ENCODE measurements at regions not wholly inside any gene's neighbourhood (a gene's known extent, or its start where the extent isn't known, plus 50 kb on each side); places are given as distances from the start of the nearest gene placed in this dataset.
"Not testable (repeated sequence)": the region's sequence is repeated elsewhere in the genome, so short reads cannot be mapped to it uniquely, and the experiment has no call there.

DNA sequence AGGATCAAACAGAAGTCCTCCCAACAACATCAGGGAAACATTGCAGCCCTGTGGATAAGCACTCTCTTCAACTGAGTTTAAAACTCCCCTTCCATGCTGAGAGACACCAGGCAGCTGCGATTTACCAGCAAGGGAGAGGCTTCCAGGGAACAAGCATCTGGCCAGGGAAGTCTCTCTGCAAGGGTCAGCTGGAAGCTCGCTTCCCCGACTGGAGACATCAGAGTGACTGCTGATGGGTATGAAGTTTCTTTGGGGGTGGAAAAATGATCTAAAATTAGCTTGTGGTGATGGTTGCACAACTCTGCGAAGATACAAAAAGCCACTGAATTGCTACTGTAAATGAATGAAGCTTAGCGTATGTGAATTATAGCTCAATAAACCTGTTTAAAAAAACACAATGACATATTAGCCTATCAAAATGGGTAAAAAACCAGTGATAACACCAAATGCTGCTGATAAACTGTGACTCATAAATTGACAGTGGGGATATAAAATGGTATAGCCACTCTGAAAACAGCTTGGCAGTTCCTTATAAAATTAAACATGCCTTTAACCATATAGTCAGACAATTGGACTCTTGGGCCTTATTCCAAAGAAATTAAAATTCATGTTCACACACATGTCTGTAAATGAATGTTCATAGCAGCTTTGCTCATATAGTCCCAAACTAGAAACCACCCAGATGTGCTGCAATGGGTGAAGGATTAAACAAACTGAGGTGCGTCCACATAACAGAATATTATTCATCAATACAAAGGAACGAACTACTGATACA, 1082.0 kb downstream of the SOCS6 start:
- peaks cover 5% of the 10 kb centered on the region for H3K9me3 ChIP-seq (ENCODE audit: insufficient read depth, low read length, severe bottlenecking)

DNA sequence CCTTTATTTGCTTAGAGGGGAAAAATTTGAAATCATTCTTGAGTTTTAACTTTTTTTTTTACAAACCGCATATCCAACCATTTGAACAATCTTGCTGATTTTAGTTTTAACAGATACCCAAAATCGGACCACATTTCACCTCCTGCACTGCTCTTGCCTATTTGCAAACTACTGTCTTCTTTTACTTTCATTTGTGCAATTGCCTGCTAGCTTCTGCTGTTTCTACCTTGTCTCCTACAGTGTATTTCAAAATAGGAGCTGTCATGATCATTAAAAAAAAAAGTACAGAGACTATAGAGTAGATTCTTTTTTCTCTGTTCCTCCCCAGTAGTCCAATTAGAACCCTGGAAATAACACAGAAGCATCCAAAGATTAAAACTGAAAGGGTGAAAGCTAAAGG, 1081.2 kb downstream of the SOCS6 start:
- Histone ChIP-seq H2AFZ (ENCODE audit: low read depth, low read length) (no peak overlapping the region), H3K27ac (ENCODE audit: low read length) (no peak overlapping the region), H3K9ac (ENCODE audit: low read depth, low read length) (no peak overlapping the region), H3K36me3 (ENCODE audit: insufficient read depth, low read length) (no peaks in the 10 kb centered on the region), H3K9me3 (ENCODE audit: insufficient read depth, low read length, severe bottlenecking) (peaks cover 5% of the 10 kb centered on the region), H3K4me1 (ENCODE audit: insufficient read depth, low read length) (no peaks in the 10 kb centered on the region), H3K79me2 (ENCODE audit: insufficient read depth, low read length) (no peaks in the 10 kb centered on the region), H3K4me3 (ENCODE audit: low read depth in 1 of 2, low read length in 2 of 2) (no peak overlapping the region), H4K20me1 (ENCODE audit: insufficient read depth, low read length) (no peaks in the 10 kb centered on the region), H3K27me3 (ENCODE audit: insufficient read depth, low read length, poor library complexity) (no peaks in the 10 kb centered on the region), H3K4me2 (ENCODE audit: insufficient read depth, low read length) (no peak overlapping the region)
- ATAC-seq (ENCODE audit: insufficient read depth, low read depth) (no peak), DNase-seq (no peak)
- TF ChIP-seq, protein P1, sequence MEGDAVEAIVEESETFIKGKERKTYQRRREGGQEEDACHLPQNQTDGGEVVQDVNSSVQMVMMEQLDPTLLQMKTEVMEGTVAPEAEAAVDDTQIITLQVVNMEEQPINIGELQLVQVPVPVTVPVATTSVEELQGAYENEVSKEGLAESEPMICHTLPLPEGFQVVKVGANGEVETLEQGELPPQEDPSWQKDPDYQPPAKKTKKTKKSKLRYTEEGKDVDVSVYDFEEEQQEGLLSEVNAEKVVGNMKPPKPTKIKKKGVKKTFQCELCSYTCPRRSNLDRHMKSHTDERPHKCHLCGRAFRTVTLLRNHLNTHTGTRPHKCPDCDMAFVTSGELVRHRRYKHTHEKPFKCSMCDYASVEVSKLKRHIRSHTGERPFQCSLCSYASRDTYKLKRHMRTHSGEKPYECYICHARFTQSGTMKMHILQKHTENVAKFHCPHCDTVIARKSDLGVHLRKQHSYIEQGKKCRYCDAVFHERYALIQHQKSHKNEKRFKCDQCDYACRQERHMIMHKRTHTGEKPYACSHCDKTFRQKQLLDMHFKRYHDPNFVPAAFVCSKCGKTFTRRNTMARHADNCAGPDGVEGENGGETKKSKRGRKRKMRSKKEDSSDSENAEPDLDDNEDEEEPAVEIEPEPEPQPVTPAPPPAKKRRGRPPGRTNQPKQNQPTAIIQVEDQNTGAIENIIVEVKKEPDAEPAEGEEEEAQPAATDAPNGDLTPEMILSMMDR (IDR thresholded peaks at IDR 0.05; ENCODE audit: borderline replicate concordance, extremely low read depth, low read length, poor library complexity, severe bottlenecking) = no peak
- TF ChIP-seq EZH2 (IDR thresholded peaks at IDR 0.05; ENCODE audit: borderline replicate concordance, low read depth, low read length, severe bottlenecking) = no peak

More for the DNA sequence above, 1082.0 kb downstream of the SOCS6 start:
- no peak for ATAC-seq (ENCODE audit: insufficient read depth, low read depth)
- Histone ChIP-seq H3K4me3 (ENCODE audit: low read depth in 1 of 2, low read length in 2 of 2) (no peak overlapping the region), H3K9ac (ENCODE audit: low read depth, low read length) (no peak overlapping the region), H3K4me2 (ENCODE audit: insufficient read depth, low read length) (no peak overlapping the region), H2AFZ (ENCODE audit: low read depth, low read length) (no peak overlapping the region), H3K27me3 (ENCODE audit: insufficient read depth, low read length, poor library complexity) (no peaks in the 10 kb centered on the region), H3K36me3 (ENCODE audit: insufficient read depth, low read length) (no peaks in the 10 kb centered on the region), H3K4me1 (ENCODE audit: insufficient read depth, low read length) (no peaks in the 10 kb centered on the region), H3K27ac (ENCODE audit: low read length) (no peak overlapping the region), H4K20me1 (ENCODE audit: insufficient read depth, low read length) (no peaks in the 10 kb centered on the region), H3K79me2 (ENCODE audit: insufficient read depth, low read length) (no peaks in the 10 kb centered on the region)
- DNase-seq = no peak
- TF ChIP-seq, protein P1 (IDR thresholded peaks at IDR 0.05; ENCODE audit: borderline replicate concordance, extremely low read depth, low read length, poor library complexity, severe bottlenecking) = no peak
- no peak for TF ChIP-seq EZH2 (IDR thresholded peaks at IDR 0.05; ENCODE audit: borderline replicate concordance, low read depth, low read length, severe bottlenecking)

DNA sequence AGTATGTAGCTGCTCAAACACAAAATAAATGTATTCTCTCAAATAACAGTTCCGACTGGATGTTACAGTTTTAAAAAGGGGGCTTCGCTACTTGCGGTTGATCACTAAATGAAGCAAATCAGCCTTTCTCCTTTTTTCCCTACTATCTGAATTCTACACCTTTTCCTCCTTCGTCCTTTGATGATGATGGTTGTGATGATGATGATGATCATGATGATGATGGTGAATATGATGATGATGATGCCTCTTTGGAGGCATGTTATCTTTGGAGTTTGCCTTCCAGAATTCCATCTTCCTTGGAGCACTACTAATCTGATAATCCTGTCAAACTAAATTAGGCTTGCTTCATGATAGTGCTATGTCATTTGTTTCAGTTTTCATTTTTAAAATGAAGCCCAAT, 1073.3 kb downstream of the SOCS6 start:
- Histone ChIP-seq H3K9me3 (ENCODE audit: insufficient read depth, low read length, severe bottlenecking) (peaks cover 5% of the 10 kb centered on the region), H3K27me3 (ENCODE audit: insufficient read depth, low read length, poor library complexity) (no peaks in the 10 kb centered on the region), H3K9ac (ENCODE audit: low read depth, low read length) (no peak overlapping the region), H4K20me1 (ENCODE audit: insufficient read depth, low read length) (no peaks in the 10 kb centered on the region), H3K4me1 (ENCODE audit: insufficient read depth, low read length) (no peaks in the 10 kb centered on the region), H3K79me2 (ENCODE audit: insufficient read depth, low read length) (no peaks in the 10 kb centered on the region), H2AFZ (ENCODE audit: low read depth, low read length) (no peak overlapping the region), H3K27ac (ENCODE audit: low read length) (no peak overlapping the region), H3K4me2 (ENCODE audit: insufficient read depth, low read length) (no peak overlapping the region), H3K36me3 (ENCODE audit: insufficient read depth, low read length) (no peaks in the 10 kb centered on the region), H3K4me3 (ENCODE audit: low read depth in 1 of 2, low read length in 2 of 2) (no peak overlapping the region)
- TF ChIP-seq EZH2 (IDR thresholded peaks at IDR 0.05; ENCODE audit: borderline replicate concordance, low read depth, low read length, severe bottlenecking) = no peak
- TF ChIP-seq, protein P1 (IDR thresholded peaks at IDR 0.05; ENCODE audit: borderline replicate concordance, extremely low read depth, low read length, poor library complexity, severe bottlenecking) = no peak
- DNase-seq (no peak), ATAC-seq (ENCODE audit: insufficient read depth, low read depth) (no peak)

DNA sequence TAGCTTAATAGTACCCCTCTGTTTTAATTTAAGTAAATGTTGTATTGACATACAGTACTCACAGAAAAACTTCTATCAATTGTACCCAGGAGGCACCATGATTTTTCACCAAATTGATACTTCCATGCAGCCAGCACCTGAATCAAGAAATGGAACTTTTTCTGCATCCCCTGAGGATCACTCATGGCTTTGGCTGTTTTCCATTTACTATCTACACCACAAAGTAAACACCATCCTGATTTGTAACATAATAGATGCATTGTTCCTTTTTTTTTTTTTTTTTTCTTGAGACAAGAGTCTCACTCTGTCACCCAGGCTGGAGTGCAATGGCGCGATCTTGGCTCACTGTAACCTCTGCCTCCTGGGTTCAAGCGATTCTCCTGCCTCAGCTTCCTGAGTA, 1066.8 kb downstream of the SOCS6 start:
- H3K27me3 ChIP-seq (ENCODE audit: insufficient read depth, low read length, poor library complexity); H3K36me3 ChIP-seq (ENCODE audit: insufficient read depth, low read length); H4K20me1 ChIP-seq (ENCODE audit: insufficient read depth, low read length); H3K79me2 ChIP-seq (ENCODE audit: insufficient read depth, low read length); H2AFZ ChIP-seq (ENCODE audit: low read depth, low read length); ATAC-seq (ENCODE audit: insufficient read depth, low read depth); DNase-seq; H3K9ac ChIP-seq (ENCODE audit: low read depth, low read length); H3K9me3 ChIP-seq (ENCODE audit: insufficient read depth, low read length, severe bottlenecking); H3K4me3 ChIP-seq (ENCODE audit: low read depth in 1 of 2, low read length in 2 of 2); H3K4me2 ChIP-seq (ENCODE audit: insufficient read depth, low read length); H3K4me1 ChIP-seq (ENCODE audit: insufficient read depth, low read length); H3K27ac ChIP-seq (ENCODE audit: low read length): not testable (repeated sequence)
